K562 (cell line): ENCODE measurements at regions not wholly inside any gene's neighbourhood (a gene's known extent, or its start where the extent isn't known, plus 50 kb on each side); places are given as distances from the start of the nearest gene placed in this dataset.

Source experiments
- CBFA2T2 ChIP-seq: fragments of 450-650 bp; conservative IDR thresholded peaks from 2 replicates; pipeline ENCODE4 v1.6.1; 2017; ENCODE audit warnings: mild to moderate bottlenecking
- DNMT1 ChIP-seq: fragments of 450-650 bp; IDR thresholded peaks from 2 replicates; pipeline ENCODE4 v1.6.1; 2016; ENCODE audit warnings: antibody characterized with exemption, mild to moderate bottlenecking
- GABPA ChIP-seq: fragments of 200-800 bp; sonication (Bioruptor generic); conservative IDR thresholded peaks from 2 replicates; pipeline ENCODE4 v1.6.1; 2016; ENCODE audit warnings: low read depth, missing genetic modification characterization, missing compliant biosample characterization
- HSF4 ChIP-seq: fragments of 250-450 bp; sonication (Bioruptor Pico); IDR thresholded peaks from 2 replicates; pipeline ENCODE4 v2.1.2; 2022; ENCODE audit warnings: mild to moderate bottlenecking, moderate library complexity, borderline replicate concordance
- ILK ChIP-seq: fragments of 450-650 bp; IDR thresholded peaks from 2 replicates; pipeline ENCODE4 v1.6.1; 2016; ENCODE audit warnings: missing genetic modification characterization, low read depth, mild to moderate bottlenecking, missing compliant biosample characterization, moderate library complexity, borderline replicate concordance
- LARP7 ChIP-seq: fragments of 450-650 bp; IDR thresholded peaks from 2 replicates; pipeline ENCODE4 v1.6.1; 2016
- POLR2A ChIP-seq: fragments of 450-650 bp; conservative IDR thresholded peaks from 2 replicates; pipeline ENCODE4 v1.6.1; 2016
- PTTG1 ChIP-seq: fragments of 450-650 bp; IDR thresholded peaks from 2 replicates; pipeline ENCODE4 v1.6.1; 2016; ENCODE audit warnings: low read depth, mild to moderate bottlenecking, missing genetic modification characterization, missing compliant biosample characterization
- RBM15 ChIP-seq: fragments of 200-400 bp; formaldehyde crosslinking; IDR thresholded peaks from 2 replicates; pipeline ENCODE4 v1.6.1; 2018; ENCODE audit warnings: mild to moderate bottlenecking, low read length, moderate library complexity; ENCODE audit not compliant: insufficient read depth
- TAL1 ChIP-seq: fragments of 450-650 bp; IDR thresholded peaks from 2 replicates; pipeline ENCODE4 v1.6.1; 2016; ENCODE audit warnings: mild to moderate bottlenecking
- ZNF274 ChIP-seq: IDR thresholded peaks from 2 replicates; pipeline ENCODE4 v1.6.1; 2011; ENCODE audit warnings: low read depth, mild to moderate bottlenecking, low read length, moderate library complexity, borderline replicate concordance
- ZNF644 ChIP-seq: fragments of 200-800 bp; sonication (Bioruptor generic); IDR thresholded peaks from 2 replicates; pipeline ENCODE4 v1.6.1; 2016; ENCODE audit warnings: low read depth, missing genetic modification characterization, missing compliant biosample characterization
- ZNF766 ChIP-seq: fragments of 200-800 bp; sonication (Bioruptor generic); conservative IDR thresholded peaks from 2 replicates; pipeline ENCODE4 v1.6.1; 2016; ENCODE audit warnings: missing genetic modification characterization, missing compliant biosample characterization
- ZZZ3 ChIP-seq: fragments of 450-650 bp; IDR thresholded peaks from 2 replicates; pipeline ENCODE4 v1.6.1; 2016; ENCODE audit warnings: antibody characterized with exemption, mild to moderate bottlenecking, moderate library complexity

- TF ChIP-seq HSF4: no peak
- peak; percentile 35; the same call in 1 of the 2 replicates for TF ChIP-seq CBFA2T2
- TF ChIP-seq ZNF766: no peak
- TF ChIP-seq ZZZ3: no peak
- TF ChIP-seq GABPA: no peak
- TF ChIP-seq LARP7: no peak
- TF ChIP-seq DNMT1: no peak
- TF ChIP-seq RBM15: no peak
- peak; percentile 41; the same call in 1 of the 2 replicates for TF ChIP-seq TAL1
- TF ChIP-seq ILK (tag): no peak
- no peak for TF ChIP-seq ZNF274
- no peak for TF ChIP-seq ZNF644 (tag)
- TF ChIP-seq POLR2A: no peak
- TF ChIP-seq PTTG1 (tag): no peak
Observed at GRCh38 chr6:15909290-15910070, 219.4 kb upstream of the MYLIP start (continued).
